GM18499 (cell line): ENCODE measurements at regions not wholly inside any gene's neighbourhood (a gene's known extent, or its start where the extent isn't known, plus 50 kb on each side); places are given as distances from the start of the nearest gene placed in this dataset.

Source experiments
- ATAC-seq: cut with Tn5 transposase; IDR thresholded peaks from one replicate; pipeline ENCODE4 v1.9.1; 2021; ENCODE audit warnings: moderate number of reproducible peaks; ENCODE audit not compliant: insufficient read depth, unreplicated experiment

DNA sequence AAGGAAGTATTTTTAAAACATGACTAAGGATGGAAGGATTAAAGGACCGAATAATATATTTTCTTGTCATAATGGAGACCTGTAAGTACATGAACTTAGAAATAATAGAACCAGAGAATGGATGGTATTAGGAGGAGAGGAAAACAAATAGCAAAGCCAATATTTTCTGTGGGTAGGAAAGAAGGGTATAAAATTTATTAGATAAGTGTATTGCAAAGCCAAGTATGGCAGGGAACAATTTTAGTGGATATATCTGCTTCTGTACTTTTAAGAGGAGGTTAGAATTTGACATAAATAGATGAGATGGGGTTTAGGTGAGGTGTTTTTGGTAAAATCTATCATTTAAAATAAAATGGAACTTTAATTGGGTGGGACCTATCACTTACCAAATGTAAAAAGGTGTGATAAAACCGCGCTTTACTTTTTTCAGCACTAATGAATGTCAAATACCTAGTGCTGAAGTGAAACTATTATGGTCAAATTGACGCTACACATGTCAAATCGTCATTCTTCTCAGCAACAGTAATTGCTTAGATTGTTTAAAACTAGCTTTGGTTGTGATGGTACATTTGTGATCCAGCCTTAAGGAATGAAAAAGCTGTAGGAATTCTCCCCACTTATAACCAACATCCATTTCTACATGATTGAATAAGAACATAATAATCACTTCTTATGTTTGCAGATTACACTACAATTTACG, 78.1 kb upstream of the ZEB2 start:
- ATAC-seq, result no peak

DNA sequence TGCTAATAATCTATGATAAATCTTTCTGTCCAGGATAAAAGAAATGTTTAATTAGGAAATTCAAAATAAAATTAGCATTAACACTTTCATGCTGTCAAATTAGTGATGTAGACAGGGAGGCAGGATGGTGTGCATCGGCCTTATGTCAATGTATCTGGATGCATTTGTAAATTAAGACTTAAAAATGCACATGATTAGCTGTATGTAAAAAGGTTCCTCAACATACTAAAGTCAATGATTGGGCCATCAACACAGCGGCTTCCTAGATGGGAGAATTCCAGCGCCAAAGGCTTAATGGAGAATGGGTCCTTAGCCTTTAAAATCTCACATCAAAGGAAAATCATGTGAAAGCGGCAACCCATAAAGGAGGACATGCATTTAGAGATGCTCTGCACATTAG, 77.5 kb upstream of the ZEB2 start:
- no peak for ATAC-seq

DNA sequence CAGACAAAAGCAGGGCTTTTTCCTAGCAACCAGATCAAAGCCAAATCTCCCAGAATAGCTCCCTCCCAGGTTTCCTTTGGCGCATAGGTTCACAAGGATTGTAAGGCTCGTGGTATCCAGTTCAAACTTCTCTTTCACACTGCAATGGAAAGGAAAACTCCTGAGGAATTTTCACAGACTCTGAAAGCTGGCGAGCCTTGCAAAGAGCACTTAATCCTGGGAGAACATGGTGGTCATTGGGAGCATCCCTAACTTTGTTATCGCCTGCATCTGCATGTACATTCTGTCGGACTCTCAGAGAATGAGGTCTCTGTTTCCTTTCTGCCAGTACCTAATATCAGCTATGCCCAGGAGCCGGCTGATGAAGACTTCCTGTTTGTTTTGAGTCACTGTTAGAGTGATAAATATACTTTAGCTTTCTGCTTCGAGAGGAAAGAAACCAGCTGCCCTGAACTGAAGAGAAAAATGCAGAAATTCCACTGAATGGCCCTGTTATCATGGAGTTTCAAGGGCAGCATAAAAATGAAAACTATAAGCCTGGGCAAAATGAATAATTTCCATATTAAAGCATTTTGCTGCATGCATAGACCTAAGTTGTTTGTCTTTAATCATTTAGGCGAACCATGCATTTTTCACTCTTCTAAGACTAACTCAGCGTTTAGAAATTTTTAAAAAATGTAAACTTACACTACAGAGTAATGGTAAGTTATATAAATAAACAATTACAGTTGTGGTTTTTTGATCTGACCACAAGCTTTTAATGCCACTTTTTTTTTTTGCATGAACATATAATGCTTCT, 76.4 kb upstream of the ZEB2 start:
- no peak for ATAC-seq

DNA sequence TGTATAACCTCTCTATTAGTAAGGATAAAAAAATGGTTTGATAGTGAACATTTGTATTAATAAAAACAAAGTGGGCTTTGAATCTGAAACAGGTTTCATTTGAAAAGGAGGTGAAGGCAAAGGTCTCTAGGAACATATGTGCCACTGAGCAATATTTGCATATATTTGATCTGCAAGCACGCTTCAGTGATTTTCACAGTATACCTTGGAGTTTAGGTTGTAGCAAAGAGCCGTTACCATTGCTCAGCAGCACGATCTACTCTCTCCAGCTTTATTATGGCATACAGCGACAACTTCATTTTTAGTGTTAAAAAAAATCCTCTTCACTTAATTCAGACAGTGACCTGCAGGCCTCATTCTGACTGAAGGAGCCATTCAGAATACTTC, 75.8 kb upstream of the ZEB2 start:
- no peak for ATAC-seq

DNA sequence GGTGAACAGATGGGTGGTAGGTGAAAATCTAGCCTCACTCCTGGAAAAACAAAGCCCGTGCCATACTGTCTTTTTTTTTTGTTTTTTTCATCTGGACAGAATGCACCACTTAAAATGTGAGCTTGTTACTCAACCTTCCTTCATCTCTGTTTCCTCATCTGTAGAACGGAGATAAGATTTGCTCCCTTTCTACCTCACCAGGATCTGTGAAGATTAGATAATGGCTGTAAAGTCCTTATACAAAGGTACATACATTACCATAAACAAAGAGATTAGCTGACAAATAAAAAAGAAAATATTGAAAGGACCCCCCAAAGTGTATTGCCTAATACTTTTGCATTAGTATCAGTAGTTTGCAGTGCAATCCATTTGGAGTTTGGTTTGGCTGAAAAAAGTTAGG, 75.4 kb upstream of the ZEB2 start:
- no peak for ATAC-seq

DNA sequence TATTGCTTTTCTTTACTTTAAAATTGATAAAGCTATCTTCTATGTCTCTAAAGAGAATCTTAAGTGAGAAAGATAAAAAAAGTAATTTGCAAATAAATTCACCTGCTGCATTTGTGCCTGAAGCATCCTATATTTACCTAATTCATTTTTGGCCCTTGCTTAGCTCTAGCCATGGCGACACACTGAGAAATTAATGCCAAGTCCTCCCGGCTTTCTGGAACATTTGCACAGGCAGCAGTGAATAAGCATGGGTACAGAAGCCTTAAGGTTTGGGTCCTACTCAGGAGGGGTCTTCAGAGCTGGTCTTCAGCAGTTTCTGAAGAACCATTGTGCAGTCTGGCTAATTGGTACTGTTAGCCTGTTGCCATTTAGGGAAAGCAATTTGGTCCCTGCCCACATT, 73.9 kb upstream of the ZEB2 start:
- ATAC-seq, result no peak

DNA sequence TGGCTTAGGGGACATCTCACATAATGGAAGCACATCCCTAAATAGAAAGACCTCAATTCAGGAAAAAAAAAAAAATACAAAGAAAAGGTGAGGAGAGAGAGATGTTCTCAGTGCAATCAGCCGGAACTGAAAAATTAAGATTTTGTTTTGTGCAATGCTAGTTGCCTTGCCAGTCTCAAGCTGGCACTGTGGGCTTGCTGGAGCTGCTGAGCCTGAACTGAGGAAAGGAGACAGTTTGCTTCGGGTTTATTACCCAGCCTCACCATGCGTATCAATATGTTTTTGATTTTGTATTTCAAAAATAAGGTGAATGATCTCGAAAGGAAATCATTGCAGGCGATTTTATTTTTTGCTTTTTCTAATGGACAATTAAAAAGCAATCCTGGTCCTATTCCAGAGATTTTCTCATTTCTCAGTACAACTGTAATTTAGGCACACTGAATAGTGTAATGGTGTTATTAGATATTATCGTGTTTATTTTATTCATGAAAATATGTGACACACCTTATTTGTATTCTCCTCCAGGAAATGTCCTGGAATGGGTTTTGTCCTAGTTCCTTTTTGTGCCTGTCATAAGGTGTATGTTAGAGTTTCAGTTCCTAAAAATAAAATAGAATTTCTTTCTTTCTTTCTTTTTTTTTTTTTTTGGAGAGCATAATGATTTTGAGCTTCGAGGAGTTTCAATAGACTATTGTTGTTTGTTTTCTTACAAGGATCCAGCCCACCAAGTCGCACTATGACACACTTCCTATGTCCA, 72.8 kb upstream of the ZEB2 start:
- no peak for ATAC-seq

DNA sequence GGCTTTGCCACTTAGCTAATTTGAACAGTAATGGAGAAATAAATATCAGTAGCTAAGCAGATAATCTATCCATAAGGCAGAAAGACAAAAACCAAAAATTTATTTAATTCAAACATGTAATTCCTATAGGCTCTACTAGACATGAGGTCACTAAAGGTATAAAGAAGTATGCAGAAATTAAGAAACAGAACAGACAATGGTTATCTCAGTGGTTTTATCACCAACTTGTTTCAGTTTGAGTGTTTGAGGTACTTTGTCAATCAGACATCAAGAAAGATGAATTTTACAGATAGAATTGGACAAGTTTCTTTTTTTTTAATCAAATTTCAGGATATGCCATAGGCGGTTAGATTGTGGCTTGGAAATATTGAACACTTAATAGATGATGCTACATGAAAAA, 67.4 kb upstream of the ZEB2 start:
- no peak for ATAC-seq

DNA sequence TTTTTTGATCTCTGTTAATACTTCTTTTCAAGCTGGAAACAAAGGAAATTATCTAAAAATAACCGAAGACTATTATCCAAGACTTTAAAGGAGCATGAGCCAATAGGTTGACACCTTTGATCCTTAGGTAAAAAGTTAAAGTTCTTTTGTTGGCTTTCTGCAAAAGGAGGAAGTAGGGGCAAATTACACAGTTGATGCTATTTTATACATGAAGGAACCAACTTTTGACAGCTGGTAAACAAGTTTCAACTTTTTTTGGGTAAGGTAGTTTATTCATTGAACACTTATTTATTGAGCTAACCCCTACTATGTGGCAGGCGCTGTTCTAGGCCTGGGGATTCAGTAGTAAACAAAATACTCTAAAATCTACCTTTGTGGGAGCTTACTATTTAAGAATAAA, 66.6 kb upstream of the ZEB2 start:
- ATAC-seq, result no peak

DNA sequence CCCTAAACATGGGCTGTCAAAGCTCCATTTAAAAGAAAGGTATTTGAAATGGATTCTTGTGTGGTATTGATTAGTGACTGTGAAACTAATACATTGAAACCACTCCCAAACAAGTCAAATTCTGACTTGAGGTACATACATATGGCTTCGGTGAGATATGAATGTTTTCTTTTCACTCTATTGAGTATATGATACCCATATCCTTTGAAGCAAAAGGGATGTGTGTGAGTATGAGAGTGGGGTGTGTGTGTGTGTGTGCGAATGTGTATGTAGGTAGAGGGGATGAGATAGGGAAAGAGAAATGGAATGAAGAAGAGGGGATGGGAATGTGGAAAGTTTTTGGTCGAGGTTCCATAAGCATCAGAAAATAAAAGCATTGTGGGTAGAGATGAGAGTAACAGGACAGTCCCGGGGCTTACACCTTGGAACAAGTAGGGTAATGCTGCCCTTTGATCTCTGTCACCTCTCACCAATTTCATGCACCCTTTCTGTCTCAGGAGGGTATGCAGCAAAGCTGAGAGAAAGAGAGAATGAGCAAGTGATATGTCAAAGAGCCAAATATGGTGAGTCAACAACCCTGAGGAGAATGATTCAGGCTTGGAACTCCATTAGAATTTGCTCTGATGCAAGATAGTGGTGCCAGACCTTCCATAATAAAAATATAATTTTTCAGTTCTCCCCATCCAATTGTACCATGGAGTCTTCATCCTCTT, 64.0 kb upstream of the ZEB2 start:
- ATAC-seq, result no peak

DNA sequence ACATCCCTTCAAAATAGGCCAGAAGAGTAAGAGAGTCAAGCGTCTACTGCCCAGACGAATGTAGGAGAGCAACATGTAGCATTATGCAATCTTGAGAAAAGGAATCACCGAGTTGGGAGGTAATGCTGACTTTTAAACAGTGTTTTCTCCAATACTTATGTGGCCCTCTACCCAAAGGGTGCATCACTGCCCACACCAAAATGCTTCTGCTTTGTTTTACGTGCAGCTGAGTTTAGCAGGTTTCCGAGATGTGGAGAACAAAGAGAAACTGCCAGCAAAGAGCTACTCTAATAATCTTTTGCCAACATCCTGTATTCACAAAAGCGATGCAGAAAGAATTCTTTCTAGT, 63.4 kb upstream of the ZEB2 start:
- ATAC-seq, result no peak

DNA sequence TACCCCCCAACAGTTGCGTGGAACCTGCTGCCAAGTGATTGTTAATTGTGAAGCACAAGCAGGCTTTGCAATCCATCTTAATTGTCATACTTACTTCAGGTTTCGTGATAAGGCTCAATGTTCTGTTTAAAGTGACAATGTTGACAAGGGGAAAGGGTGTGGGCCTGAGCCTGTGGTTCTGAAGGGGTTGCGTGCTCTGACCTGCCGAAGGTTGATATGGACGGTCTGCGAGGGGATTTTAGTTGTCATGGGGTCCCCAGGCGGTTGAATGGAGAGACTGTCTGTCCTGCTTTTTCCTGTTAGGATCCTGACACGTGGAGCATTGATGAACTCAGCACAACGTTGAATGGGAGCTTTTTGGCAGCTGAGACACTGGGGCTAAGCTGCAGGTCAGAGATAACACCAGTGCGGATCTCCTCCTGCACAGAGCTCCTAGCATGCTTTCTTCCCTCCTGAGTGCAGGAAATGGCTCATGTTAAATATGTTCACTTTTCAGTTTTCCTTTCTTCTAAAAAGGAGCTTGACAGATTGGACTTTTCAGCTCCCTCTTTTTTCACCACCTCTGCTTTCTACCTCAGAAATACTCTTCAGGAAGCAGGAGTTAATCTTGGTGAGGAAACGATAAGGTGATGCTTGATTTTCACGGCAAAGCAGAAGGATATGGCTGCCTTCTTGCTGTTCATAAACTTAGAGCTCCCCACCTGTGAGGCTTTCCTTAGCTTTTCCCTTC, 62.9 kb upstream of the ZEB2 start:
- ATAC-seq, result no peak

DNA sequence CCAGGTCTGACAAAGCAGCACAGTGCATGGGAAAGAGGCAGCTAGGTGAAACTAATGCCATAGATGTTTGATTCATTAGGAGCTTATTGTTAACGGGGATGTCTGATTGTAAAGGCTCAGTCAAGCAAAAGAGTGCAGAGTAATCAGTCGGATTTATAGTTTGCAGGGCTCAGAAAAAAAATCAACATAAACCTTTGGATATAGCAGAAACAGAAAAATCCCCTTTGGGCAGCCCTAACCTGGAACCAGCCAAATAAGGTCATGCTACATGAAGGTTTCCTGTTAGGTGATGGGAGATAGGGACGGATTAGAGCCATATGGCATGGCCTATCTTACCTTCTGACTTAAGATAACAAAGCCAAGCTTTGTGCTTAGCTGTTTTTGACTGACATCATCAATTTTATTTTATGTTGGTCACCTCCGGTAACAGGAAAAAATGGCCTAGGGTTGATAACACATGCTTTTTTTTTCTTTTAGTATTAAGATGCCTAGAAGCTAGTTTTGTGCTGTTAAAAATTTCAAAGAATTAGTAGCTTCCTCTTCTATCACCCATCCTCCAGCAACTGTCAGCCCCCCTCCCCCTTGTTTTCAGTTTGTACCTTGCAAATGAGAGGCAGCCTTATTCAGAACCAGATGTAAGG, 60.7 kb upstream of the ZEB2 start:
- no peak for ATAC-seq

DNA sequence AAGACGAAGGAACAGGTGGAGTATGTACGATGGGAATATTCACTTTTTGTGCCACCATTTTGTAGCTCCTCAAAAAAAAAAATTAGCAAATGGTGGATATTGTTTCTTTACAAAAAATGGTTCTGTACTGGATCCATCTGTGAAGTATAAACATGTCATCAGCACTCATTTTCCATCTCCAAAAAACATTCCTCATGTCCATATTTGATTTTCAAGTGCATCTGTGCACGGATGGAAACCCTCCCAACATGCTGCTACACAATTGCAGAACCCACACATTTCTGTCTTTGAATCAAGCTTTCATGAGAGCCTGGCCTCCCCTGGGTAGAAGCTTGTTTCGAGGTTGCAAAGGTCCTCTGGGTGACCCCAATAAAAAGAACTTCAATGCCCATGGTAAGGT, 59.6 kb upstream of the ZEB2 start:
- ATAC-seq, result no peak

DNA sequence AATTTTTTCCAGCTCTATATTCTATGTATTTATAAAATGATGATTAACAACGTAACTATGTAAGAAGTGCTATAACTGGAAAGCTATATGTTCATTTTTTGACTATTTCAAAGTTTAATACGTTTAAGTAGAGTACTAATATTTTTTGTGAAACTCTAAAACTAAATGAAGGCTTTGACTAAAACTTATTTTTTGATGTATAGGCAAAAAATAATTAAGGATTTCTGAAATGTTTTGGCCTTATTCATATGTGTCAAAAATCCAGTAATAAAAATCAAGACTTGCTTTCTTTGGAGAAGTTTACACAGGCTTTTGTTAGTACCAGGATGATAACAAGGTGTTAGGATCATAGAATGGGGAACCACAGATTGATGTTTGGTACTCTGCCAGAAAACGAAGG, 58.2 kb upstream of the ZEB2 start:
- no peak for ATAC-seq

DNA sequence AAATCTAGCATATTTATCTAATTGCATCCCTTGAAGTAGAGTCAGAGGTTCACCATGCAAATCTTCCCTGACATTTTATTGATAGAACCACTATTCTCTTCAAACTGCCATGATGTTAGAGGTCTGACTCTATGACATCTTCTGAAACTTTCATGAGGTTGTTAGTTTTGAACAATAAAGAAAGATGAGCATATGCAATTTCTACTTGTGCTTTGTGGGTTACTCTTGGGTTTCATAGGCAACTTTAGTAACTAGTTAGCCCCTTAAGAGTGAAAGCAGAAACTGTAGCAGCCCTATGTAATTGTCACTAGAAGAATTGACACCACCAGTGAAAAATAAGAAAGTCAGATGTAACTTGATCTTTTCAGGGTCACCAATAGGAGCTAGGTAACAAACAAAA, 53.1 kb upstream of the ZEB2 start:
- peak; percentile 84 for ATAC-seq

DNA sequence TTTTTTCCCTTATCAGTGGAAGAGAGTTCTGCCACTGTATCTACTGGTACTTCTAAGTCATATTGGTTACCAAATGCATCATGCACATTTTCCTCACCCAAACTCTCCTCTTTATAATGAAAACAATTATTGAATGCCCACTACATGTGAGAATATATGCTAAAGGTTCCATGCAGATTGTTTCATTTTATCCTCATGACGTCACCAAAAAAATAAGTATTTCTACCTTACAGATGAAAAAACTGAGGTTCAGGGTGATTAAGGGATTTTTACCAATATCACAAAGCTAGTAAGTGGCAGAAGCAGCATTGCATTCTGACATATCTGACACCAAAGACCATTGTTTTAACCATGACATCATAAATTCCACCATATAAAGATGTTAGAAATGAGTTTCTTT, 51.9 kb upstream of the ZEB2 start:
- no peak for ATAC-seq

DNA sequence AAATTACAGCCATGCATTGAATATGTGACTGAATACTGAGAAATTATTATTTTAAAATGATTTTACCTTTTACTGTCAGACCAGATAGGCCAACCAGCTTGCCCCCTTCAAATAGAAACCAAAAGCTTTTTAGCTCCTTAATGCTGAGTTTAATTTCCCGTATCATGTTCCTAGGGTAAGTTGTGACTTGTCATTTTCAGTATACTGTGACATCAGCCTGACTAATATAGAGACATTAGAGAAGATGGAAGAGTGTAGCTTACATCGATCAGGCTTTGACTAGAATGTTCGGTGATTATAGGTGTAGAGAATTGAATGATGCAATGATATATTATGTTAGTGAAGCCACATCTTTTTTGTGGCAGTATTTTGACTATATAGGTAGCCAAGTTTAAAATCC, 50.6 kb upstream of the ZEB2 start:
- ATAC-seq, result no peak
